H1 (cell line): ENCODE measurements at regions not wholly inside any gene's neighbourhood (a gene's known extent, or its start where the extent isn't known, plus 50 kb on each side); places are given as distances from the start of the nearest gene placed in this dataset.
A peak's percentile ranks its signal among the peaks of the same experiment; 100 is the strongest.

Experiments used
- CTCF ChIA-PET: fragments of 300-600 bp; sonication (Branson Sonifier 250); formaldehyde crosslinking; loops from one replicate; lab custom pipeline; 2021; ENCODE audit not compliant: partially characterized antibody; lab: Charles Lee
- POLR2A ChIA-PET: fragments of 300-600 bp; sonication (Branson Sonifier 250); formaldehyde crosslinking; loops from one replicate; lab custom pipeline; 2021; ENCODE audit warnings: inconsistent platforms; ENCODE audit not compliant: partially characterized antibody; lab: Charles Lee
- DNase-seq, 2 experiments: peaks; one replicate each; pipeline versions ENCODE4 v3.0.0 to v3.0.0-alpha.2; 2010 to 2022; ENCODE audit warnings: low spot score in 2 of 2, low read depth in 1 of 2, mixed read lengths in 1 of 2
- FAIRE-seq: peaks from 2 replicates; lab custom pipeline; 2011; peaks lifted over from hg19 to GRCh38; lab: Jason Lieb, UNC
- H2AFZ ChIP-seq: 2 replicates; pipeline ENCODE4 v1.8.1; 2012; ENCODE audit warnings: low read length, inconsistent platforms
- H2AK5ac ChIP-seq: 2 replicates; pipeline ENCODE4 v1.6.1; 2013; ENCODE audit warnings: low read depth, low read length
- H2BK120ac ChIP-seq: replicated peaks from 2 replicates; pipeline ENCODE3; 2013; ENCODE audit warnings: low read depth, low read length, inconsistent platforms
- H2BK12ac ChIP-seq: 2 replicates; pipeline ENCODE4 v1.6.1; 2013; ENCODE audit warnings: low read depth, low read length
- H2BK15ac ChIP-seq: 2 replicates; pipeline ENCODE4 v1.6.1; 2013; ENCODE audit warnings: low read length
- H2BK20ac ChIP-seq: 2 replicates; pipeline ENCODE4 v1.6.1; 2013; ENCODE audit warnings: low read length
- H2BK5ac ChIP-seq: 2 replicates; pipeline ENCODE4 v1.6.1; 2013; ENCODE audit warnings: low read depth, low read length
- H3K14ac ChIP-seq: 2 replicates; pipeline ENCODE4 v1.6.1; 2013; ENCODE audit warnings: inconsistent platforms; ENCODE audit not compliant: insufficient read length
- H3K18ac ChIP-seq: 2 replicates; pipeline ENCODE4 v1.6.1; 2013; ENCODE audit warnings: low read length; ENCODE audit errors: extremely low read depth
- H3K23ac ChIP-seq: 2 replicates; pipeline ENCODE4 v1.6.1; 2013; ENCODE audit warnings: inconsistent platforms; ENCODE audit not compliant: insufficient read length
- H3K23me2 ChIP-seq: 2 replicates; pipeline ENCODE4 v1.6.1; 2013; ENCODE audit warnings: low read depth, low read length
- H3K27ac ChIP-seq: 2 replicates; pipeline ENCODE4 v1.6.1; 2011; ENCODE audit warnings: low read depth, low read length, inconsistent platforms
- H3K27me3 ChIP-seq, 4 experiments: replicated peaks in 1 of 4; 1 replicate in 1 of 4; 2 replicates in 3 of 4; pipeline versions ENCODE4 v1.6.1 to v1.8.1; 2011 to 2013; ENCODE audit warnings: low read length in 3 of 4, mild to moderate bottlenecking in 3 of 4, inconsistent platforms in 2 of 4, mixed read lengths in 2 of 4, moderate library complexity in 1 of 4; ENCODE audit not compliant: control insufficient read depth in 3 of 4, insufficient read depth in 3 of 4; ENCODE audit errors: extremely low read depth in 1 of 4
- H3K36me3 ChIP-seq, 4 experiments: 2 replicates each; pipeline versions ENCODE4 v1.6.1 to v1.8.1; 2011 to 2013; ENCODE audit warnings: mild to moderate bottlenecking in 4 of 4, low read length in 3 of 4, moderate library complexity in 2 of 4, control low read depth in 1 of 4, inconsistent platforms in 1 of 4; ENCODE audit not compliant: insufficient read depth in 4 of 4, control insufficient read depth in 2 of 4
- H3K4ac ChIP-seq: replicated peaks from 2 replicates; pipeline ENCODE3; 2013; ENCODE audit warnings: low read length, low read depth, mixed read lengths, inconsistent platforms; ENCODE audit not compliant: insufficient read length
- H3K4me1 ChIP-seq, 4 experiments: replicated peaks in 1 of 4; 1 replicate in 1 of 4; 2 replicates in 3 of 4; pipeline versions ENCODE4 v1.6.1 to v1.8.1; 2011 to 2013; ENCODE audit warnings: low read length in 3 of 4, inconsistent platforms in 2 of 4, mixed read lengths in 1 of 4; ENCODE audit not compliant: insufficient read depth in 4 of 4, control insufficient read depth in 3 of 4
- H3K4me2 ChIP-seq, 2 experiments: 2 replicates each; pipeline versions ENCODE4 v1.6.1 to v1.8.1; 2011 to 2013; ENCODE audit warnings: low read depth in 2 of 2, low read length in 2 of 2, control low read depth in 1 of 2, inconsistent platforms in 1 of 2, mild to moderate bottlenecking in 1 of 2; ENCODE audit not compliant: insufficient read depth in 1 of 2
- H3K4me3 ChIP-seq, 4 experiments: fragments of 200-600, 300-600 bp in 1 of 4; sonication (generic), shearing (Covaris generic), sonication (Bioruptor Twin) in 1 of 4; 2 replicates each; pipeline versions ENCODE4 v1.5.1 to v1.8.1; 2011 to 2016; ENCODE audit warnings: low read length in 4 of 4, low read depth in 3 of 4, control low read depth in 2 of 4, inconsistent platforms in 2 of 4, mild to moderate bottlenecking in 2 of 4, mixed read lengths in 1 of 4, moderate library complexity in 1 of 4; ENCODE audit not compliant: insufficient read depth in 2 of 4; ENCODE audit errors: extremely low read depth in 1 of 4
- H3K56ac ChIP-seq: replicated peaks from 2 replicates; pipeline ENCODE3; 2013; ENCODE audit warnings: low read depth, mild to moderate bottlenecking, mixed read lengths, low read length, inconsistent platforms; ENCODE audit not compliant: insufficient read length
- H3K79me1 ChIP-seq: 2 replicates; pipeline ENCODE4 v1.6.1; 2013; ENCODE audit warnings: low read depth, low read length, control low read depth
- H3K79me2 ChIP-seq, 2 experiments: 2 replicates each; pipeline versions ENCODE4 v1.6.1 to v1.8.1; 2012 to 2013; ENCODE audit warnings: low read length in 2 of 2, mild to moderate bottlenecking in 2 of 2, inconsistent platforms in 1 of 2; ENCODE audit not compliant: insufficient read depth in 2 of 2, control insufficient read depth in 1 of 2
- H3K9ac ChIP-seq, 4 experiments: replicated peaks in 1 of 4; 1 replicate in 1 of 4; 2 replicates in 3 of 4; pipeline versions ENCODE4 v1.6.1 to v1.8.1; 2011 to 2013; ENCODE audit warnings: low read depth in 3 of 4, low read length in 3 of 4, control low read depth in 2 of 4, mild to moderate bottlenecking in 2 of 4, moderate library complexity in 2 of 4, inconsistent platforms in 1 of 4; ENCODE audit errors: extremely low read depth in 1 of 4
- H3K9me3 ChIP-seq, 2 experiments: 2 replicates each; pipeline versions ENCODE4 v1.6.1 to v1.8.1; 2012 to 2013; ENCODE audit warnings: mild to moderate bottlenecking in 2 of 2, moderate library complexity in 2 of 2, control low read depth in 1 of 2, inconsistent platforms in 1 of 2, low read depth in 1 of 2, low read length in 1 of 2, mixed read lengths in 1 of 2; ENCODE audit not compliant: insufficient read depth in 2 of 2
- H4K20me1 ChIP-seq, 2 experiments: replicated peaks in 1 of 2; 2 replicates each; pipeline versions ENCODE3 to v1.8.1; 2011 to 2013; ENCODE audit warnings: inconsistent platforms in 2 of 2, low read length in 2 of 2, mild to moderate bottlenecking in 1 of 2; ENCODE audit not compliant: insufficient read depth in 2 of 2, control insufficient read depth in 1 of 2
- H4K5ac ChIP-seq: 2 replicates; pipeline ENCODE4 v1.6.1; 2013; ENCODE audit warnings: low read length, low read depth, mixed read lengths, inconsistent platforms; ENCODE audit not compliant: insufficient read length
- H4K8ac ChIP-seq: 2 replicates; pipeline ENCODE4 v1.8.0; 2013; ENCODE audit warnings: mild to moderate bottlenecking, moderate library complexity, low read length, inconsistent platforms; ENCODE audit not compliant: insufficient read depth; ENCODE audit errors: extremely low read depth
- H4K91ac ChIP-seq: replicated peaks from 2 replicates; pipeline ENCODE3; 2013; ENCODE audit warnings: low read length, mixed read lengths, inconsistent platforms; ENCODE audit not compliant: insufficient read length
- ATF2 ChIP-seq: IDR thresholded peaks from 2 replicates; pipeline ENCODE4 v1.6.1; 2012; ENCODE audit warnings: low read length, inconsistent platforms
- CEBPB ChIP-seq: IDR thresholded peaks from 2 replicates; pipeline ENCODE4 v1.6.1; 2012; ENCODE audit warnings: low read depth, low read length
- EGR1 ChIP-seq: IDR thresholded peaks from 2 replicates; pipeline ENCODE4 v1.6.1; 2011; ENCODE audit warnings: low read depth, low read length, borderline replicate concordance
- KDM1A ChIP-seq: fragments of 200-600, 300-600 bp; sonication (generic); IDR thresholded peaks from 2 replicates; pipeline ENCODE4 v1.7.1; 2016; ENCODE audit warnings: mild to moderate bottlenecking, low read length, borderline replicate concordance
- POU5F1 ChIP-seq: IDR thresholded peaks from 2 replicates; pipeline ENCODE4 v1.6.1; 2011; ENCODE audit warnings: low read depth, mild to moderate bottlenecking, low read length, moderate library complexity
- RXRA ChIP-seq: IDR thresholded peaks from 2 replicates; pipeline ENCODE4 v1.6.1; 2011; ENCODE audit warnings: low read depth, mild to moderate bottlenecking, low read length, moderate library complexity; ENCODE audit not compliant: insufficient read depth
- SAP30 ChIP-seq: fragments of 300-600 bp; sonication (generic); IDR thresholded peaks from 2 replicates; pipeline ENCODE4 v1.7.1; 2012; ENCODE audit warnings: low read length, moderate library complexity, mild to moderate bottlenecking, inconsistent platforms; ENCODE audit not compliant: insufficient read depth, insufficient replicate concordance
- SP4 ChIP-seq: IDR thresholded peaks from 2 replicates; pipeline ENCODE4 v1.6.1; 2012; ENCODE audit warnings: low read length, inconsistent platforms
- TAF7 ChIP-seq: optimal IDR thresholded peaks from 2 replicates; pipeline ENCODE3; 2011; ENCODE audit warnings: low read depth, mild to moderate bottlenecking, inconsistent platforms, low read length, moderate library complexity, borderline replicate concordance
- WGBS, 2 experiments: shearing (Covaris generic) in 1 of 2; methylation state at CpG; one replicate each; pipeline versions ENCODE4 v1.1.6 to v1.1.7; 2013 to 2015; ENCODE audit warnings: low lambda C conversion rate in 2 of 2, mixed read lengths in 2 of 2, inconsistent platforms in 1 of 2, low coverage in 1 of 2, missing lambda C conversion rate in 1 of 2; ENCODE audit not compliant: insufficient replicate concordance in 2 of 2, insufficient coverage in 1 of 2, insufficient read length in 1 of 2; ENCODE audit errors: extremely low coverage in 1 of 2, missing lambda C conversion rate in 1 of 2; 5-methylcytosine and 5-hydroxymethylcytosine counted together
- TF ChIP-seq, protein P1 (sequence below), 3 experiments: IDR thresholded peaks; 1 replicate in 2 of 3; 2 replicates in 1 of 3; pipeline versions ENCODE4 v1.5.1 to v1.6.1; 2011; ENCODE audit warnings: low read length in 3 of 3, mild to moderate bottlenecking in 3 of 3, inconsistent platforms in 2 of 3, low read depth in 1 of 3, moderate library complexity in 1 of 3; ENCODE audit not compliant: insufficient read depth in 1 of 3; ENCODE audit errors: control extremely low read depth in 1 of 3

GRCh38 chr2:128775914-128776285 lies 457.2 kb upstream of the HS6ST1 start:
- H3K4me3 ChIP-seq: no peak overlapping the region
- H2AK5ac ChIP-seq: no peak overlapping the region
- H4K20me1 ChIP-seq: no peaks in the 10 kb centered on the region
- no peak overlapping the region for H2BK15ac ChIP-seq
- no peaks in the 10 kb centered on the region for H3K27me3 ChIP-seq
- H4K5ac ChIP-seq: no peak overlapping the region
- H3K18ac ChIP-seq: no peak overlapping the region
- H3K79me2 ChIP-seq: no peaks in the 10 kb centered on the region
- H4K91ac ChIP-seq: no peak overlapping the region
- H3K14ac ChIP-seq: no peak overlapping the region
- H3K56ac ChIP-seq: no peak overlapping the region
- peak in 1 of 2 experiments; percentile 27 for DNase-seq
- H3K9ac ChIP-seq: no peak overlapping the region
- WGBS, 2 experiments: 95% methylated on average over 4 of the region's 4 CpGs; no CpG with 5 or more reads in 1 of the 2 experiments
- H3K36me3 ChIP-seq: no peaks in the 10 kb centered on the region
- H3K23me2 ChIP-seq: no peaks in the 10 kb centered on the region
- no peak overlapping the region for H2AFZ ChIP-seq
- ChIA-PET CTCF (no interaction called here), POLR2A (no interaction called here)
- H3K79me1 ChIP-seq: no peaks in the 10 kb centered on the region
- no peak overlapping the region for H3K23ac ChIP-seq
- H2BK20ac ChIP-seq: no peak overlapping the region
- peaks cover 0 to 2% (median under 1%) of the 10 kb centered on the region in 4 experiments; a peak in 2 of 7 replicates for H3K4me1 ChIP-seq
- no peak for FAIRE-seq
- no peak overlapping the region for H2BK120ac ChIP-seq
- H2BK5ac ChIP-seq: no peak overlapping the region
- no peak overlapping the region for H2BK12ac ChIP-seq
- H3K4me2 ChIP-seq: no peak overlapping the region
- H3K9me3 ChIP-seq: no peaks in the 10 kb centered on the region
- H3K4ac ChIP-seq: no peak overlapping the region
- H4K8ac ChIP-seq: no peak overlapping the region; the same call in 1 of the 2 replicates
- H3K27ac ChIP-seq: no peak overlapping the region
- TF ChIP-seq TAF7: no peak
- TF ChIP-seq, protein P1, sequence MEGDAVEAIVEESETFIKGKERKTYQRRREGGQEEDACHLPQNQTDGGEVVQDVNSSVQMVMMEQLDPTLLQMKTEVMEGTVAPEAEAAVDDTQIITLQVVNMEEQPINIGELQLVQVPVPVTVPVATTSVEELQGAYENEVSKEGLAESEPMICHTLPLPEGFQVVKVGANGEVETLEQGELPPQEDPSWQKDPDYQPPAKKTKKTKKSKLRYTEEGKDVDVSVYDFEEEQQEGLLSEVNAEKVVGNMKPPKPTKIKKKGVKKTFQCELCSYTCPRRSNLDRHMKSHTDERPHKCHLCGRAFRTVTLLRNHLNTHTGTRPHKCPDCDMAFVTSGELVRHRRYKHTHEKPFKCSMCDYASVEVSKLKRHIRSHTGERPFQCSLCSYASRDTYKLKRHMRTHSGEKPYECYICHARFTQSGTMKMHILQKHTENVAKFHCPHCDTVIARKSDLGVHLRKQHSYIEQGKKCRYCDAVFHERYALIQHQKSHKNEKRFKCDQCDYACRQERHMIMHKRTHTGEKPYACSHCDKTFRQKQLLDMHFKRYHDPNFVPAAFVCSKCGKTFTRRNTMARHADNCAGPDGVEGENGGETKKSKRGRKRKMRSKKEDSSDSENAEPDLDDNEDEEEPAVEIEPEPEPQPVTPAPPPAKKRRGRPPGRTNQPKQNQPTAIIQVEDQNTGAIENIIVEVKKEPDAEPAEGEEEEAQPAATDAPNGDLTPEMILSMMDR (IDR thresholded peaks at IDR 0.05; ENCODE audit: control extremely low read depth in 1 of 3, insufficient read depth in 1 of 3, low read depth in 1 of 3, low read length in 3 of 3): no peak
- no peak for TF ChIP-seq RXRA
- no peak for TF ChIP-seq SP4
- no peak for TF ChIP-seq ATF2
- no peak for TF ChIP-seq SAP30
- TF ChIP-seq KDM1A: no peak
- no peak for TF ChIP-seq EGR1
- no peak for TF ChIP-seq POU5F1
- no peak for TF ChIP-seq CEBPB
